Activated T-cell treated with anti-CD3 and anti-CD28 coated beads, Interleukin-2, amount 50 U/mL, for 48 hours (primary cell): ENCODE measurements at regions not wholly inside any gene's neighbourhood (a gene's known extent, or its start where the extent isn't known, plus 50 kb on each side); places are given as distances from the start of the nearest gene placed in this dataset.

Experiments
- DNase-seq, 2 experiments: peaks; one replicate each; pipeline ENCODE4 v3.0.0-alpha.2; 2020

DNA sequence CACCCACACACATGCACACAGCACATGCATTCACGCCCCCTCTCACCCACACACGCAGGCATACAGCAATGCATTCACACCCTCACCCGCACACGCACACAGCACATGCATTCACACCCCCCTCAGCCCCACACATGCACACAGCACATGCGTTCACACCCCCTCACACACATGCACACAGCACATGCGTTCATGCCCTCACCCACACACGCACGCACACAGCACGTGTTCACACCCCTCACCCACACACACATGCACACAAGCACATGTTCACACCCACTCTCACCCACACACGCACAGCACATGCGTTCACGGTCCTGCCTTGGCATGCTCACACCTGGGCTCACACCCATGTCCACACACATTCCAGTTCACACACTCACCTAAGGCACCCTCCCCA, 64.2 kb downstream of the ENGASE start:
- no peak for DNase-seq

DNA sequence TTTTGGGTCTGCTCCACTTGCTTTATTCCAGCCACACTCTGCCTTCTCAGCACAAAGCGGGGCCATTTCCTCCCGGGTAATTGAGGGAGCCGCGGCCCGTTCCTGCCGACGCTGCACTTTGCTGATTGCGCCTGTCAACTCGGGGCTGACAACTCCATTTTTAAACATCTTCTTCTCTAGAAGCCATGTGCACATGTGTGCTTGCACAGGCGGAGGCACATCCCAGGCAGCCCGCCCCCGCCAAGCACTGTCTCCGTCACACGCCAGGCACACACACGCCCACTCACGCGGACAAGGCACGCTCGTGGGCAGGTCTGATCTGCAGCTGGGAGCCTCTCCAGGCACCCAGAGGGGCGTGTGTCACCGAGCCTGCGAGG, 63.2 kb downstream of the ENGASE start:
- no peak for DNase-seq

GRCh38 chr17:79137015-79137788, 62.6 kb downstream of the ENGASE start:
- DNase-seq, result no peak

DNA sequence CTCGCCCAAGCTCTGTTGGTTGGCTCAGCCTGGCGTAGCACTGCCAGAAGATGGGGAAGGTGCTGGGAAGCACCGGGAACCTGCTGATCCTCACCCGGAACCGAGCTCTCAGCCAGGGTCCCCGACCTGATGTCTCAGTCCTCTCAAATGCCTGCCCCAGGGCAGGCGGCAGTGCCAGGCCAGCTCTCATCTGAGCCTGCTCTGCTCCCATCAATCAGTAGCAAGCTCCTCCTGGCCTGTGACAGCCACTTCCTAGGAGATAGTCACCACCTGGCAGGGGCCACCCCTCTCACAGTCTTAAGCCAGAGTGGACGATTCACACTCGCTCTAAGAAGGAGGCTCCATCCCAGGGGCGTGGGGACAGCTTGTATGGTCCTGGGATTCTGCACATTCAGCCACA, 62.0 kb downstream of the ENGASE start:
- no peak for DNase-seq
